ENCODE measurements at regions not wholly inside any gene's neighbourhood (a gene's known extent, or its start where the extent isn't known, plus 50 kb on each side); places are given as distances from the start of the nearest gene placed in this dataset.
A peak's percentile ranks its signal among the peaks of the same experiment; 100 is the strongest.

GRCh38 chr13:40438022-40438680 is 228.3 kb downstream of the FOXO1 start:
- Histone ChIP-seq H3K9ac (ENCODE audit: low read depth, low read length, poor library complexity) (no peak overlapping the region), H3K27ac (replicated peaks; ENCODE audit: low read length) (no peak overlapping the region), H2AK5ac (ENCODE audit: low read depth, low read length) (no peak overlapping the region), H3K4me1 (ENCODE audit: control insufficient read depth in 2 of 2, insufficient read depth in 1 of 2, low read depth in 1 of 2, low read length in 2 of 2) (peaks cover 5 to 22% of the 10 kb centered on the region in 2 donors), H3K4me2 (ENCODE audit: insufficient read depth, low read length, poor library complexity, severe bottlenecking) (no peak overlapping the region), H2BK15ac (ENCODE audit: low read length) (no peak overlapping the region), H3K4ac (ENCODE audit: low read length) (no peak overlapping the region), H3K36me3 (replicated peaks in 1 of 2; ENCODE audit: control insufficient read depth in 2 of 2, insufficient read depth in 2 of 2, low read length in 2 of 2) (no peaks in the 10 kb centered on the region), H3K18ac (ENCODE audit: low read length) (no peak overlapping the region), H3K14ac (ENCODE audit: low read length) (no peak overlapping the region), H3K4me3 (ENCODE audit: low read length in 2 of 2) (no peak overlapping the region), H3K79me1 (ENCODE audit: low read depth, low read length) (no peaks in the 10 kb centered on the region), H3K9me3 (replicated peaks in 1 of 2; ENCODE audit: control insufficient read depth in 2 of 2, insufficient read depth in 1 of 2, low read depth in 1 of 2, low read length in 2 of 2) (peaks cover 0 to 19% of the 10 kb centered on the region in 2 donors), H3K27me3 (ENCODE audit: control insufficient read depth in 3 of 3, insufficient read depth in 3 of 3, low read depth in 1 of 3, low read length in 3 of 3) (no peaks in the 10 kb centered on the region), H4K91ac (ENCODE audit: low read depth, low read length, poor library complexity) (no peak overlapping the region), H2BK5ac (ENCODE audit: low read length) (no peak overlapping the region), H2BK120ac (ENCODE audit: low read depth, low read length) (no peak overlapping the region), H4K8ac (ENCODE audit: low read depth, low read length) (no peak overlapping the region), H2AFZ (ENCODE audit: low read length) (no peak overlapping the region), H2BK12ac (ENCODE audit: low read length) (no peak overlapping the region), H3K23ac (ENCODE audit: low read depth, low read length, poor library complexity) (no peak overlapping the region)
- no CpG with 5 or more reads among the region's 6 CpGs for WGBS, 2 donors (ENCODE audit: extremely low coverage in 2 of 2, insufficient read length in 2 of 2, insufficient replicate concordance in 1 of 2)
- no peak for DNase-seq (ENCODE audit: low spot score)

DNA sequence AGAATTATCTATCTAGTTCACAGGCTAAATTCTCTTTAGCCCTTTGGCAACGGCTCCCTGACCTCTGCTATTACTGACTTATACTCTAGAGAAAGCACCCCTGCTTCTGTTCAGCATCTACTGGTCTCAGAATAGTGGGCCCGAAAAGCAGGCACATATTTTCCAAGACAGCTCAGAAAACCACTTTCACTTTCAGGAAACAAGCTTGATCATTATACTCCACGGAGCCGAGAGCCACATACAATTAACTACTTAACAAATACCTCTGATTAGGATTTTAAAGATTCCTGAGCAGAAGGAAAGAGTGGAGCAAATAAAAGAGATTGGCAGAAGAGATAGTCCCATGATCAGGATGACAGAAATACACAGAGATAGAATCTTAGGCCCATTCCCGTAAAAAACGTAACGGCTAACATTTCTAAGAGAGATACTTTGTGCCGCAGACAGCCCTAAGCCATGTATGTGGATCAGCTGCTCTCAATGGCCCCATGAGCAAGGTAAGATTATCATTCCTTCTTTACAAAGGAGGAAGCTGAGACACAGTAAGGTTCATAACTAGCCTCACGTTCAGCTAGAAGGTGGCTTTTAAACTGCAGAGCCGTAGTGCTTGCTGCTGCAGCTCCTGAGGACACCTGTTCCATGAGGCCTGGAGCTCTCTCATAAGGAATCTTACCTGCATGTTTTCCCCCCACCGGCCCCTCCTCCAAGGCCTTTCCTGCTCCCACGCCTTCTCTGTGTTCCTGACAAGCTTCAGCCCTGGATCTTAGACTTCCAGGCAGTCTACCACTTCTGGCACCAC is 227.2 kb downstream of the FOXO1 start:
- H2BK5ac ChIP-seq (ENCODE audit: low read length), result no peak overlapping the region
- H3K9me3 ChIP-seq (replicated peaks in 1 of 2; ENCODE audit: control insufficient read depth in 2 of 2, insufficient read depth in 1 of 2, low read depth in 1 of 2, low read length in 2 of 2), result peaks cover 0 to 14% of the 10 kb centered on the region in 2 donors
- WGBS, 2 donors (ENCODE audit: extremely low coverage in 2 of 2, insufficient read length in 2 of 2, insufficient replicate concordance in 1 of 2), result no CpG with 5 or more reads among the region's 12 CpGs
- peak overlapping the region; percentile 24 for H2AK5ac ChIP-seq (ENCODE audit: low read depth, low read length)
- H4K91ac ChIP-seq (ENCODE audit: low read depth, low read length, poor library complexity), result no peak overlapping the region
- no peak overlapping the region for H3K27ac ChIP-seq (replicated peaks; ENCODE audit: low read length)
- DNase-seq (ENCODE audit: low spot score), result no peak
- no peak overlapping the region for H3K23ac ChIP-seq (ENCODE audit: low read depth, low read length, poor library complexity)
- no peak overlapping the region for H3K4ac ChIP-seq (ENCODE audit: low read length)
- H2BK12ac ChIP-seq (ENCODE audit: low read length), result no peak overlapping the region
- no peaks in the 10 kb centered on the region for H3K79me1 ChIP-seq (ENCODE audit: low read depth, low read length)
- no peak overlapping the region for H3K18ac ChIP-seq (ENCODE audit: low read length)
- no peaks in the 10 kb centered on the region for H3K27me3 ChIP-seq (ENCODE audit: control insufficient read depth in 3 of 3, insufficient read depth in 3 of 3, low read depth in 1 of 3, low read length in 3 of 3)
- H3K36me3 ChIP-seq (replicated peaks in 1 of 2; ENCODE audit: control insufficient read depth in 2 of 2, insufficient read depth in 2 of 2, low read length in 2 of 2), result no peaks in the 10 kb centered on the region
- H3K9ac ChIP-seq (ENCODE audit: low read depth, low read length, poor library complexity), result no peak overlapping the region
- no peak overlapping the region for H2AFZ ChIP-seq (ENCODE audit: low read length)
- H2BK15ac ChIP-seq (ENCODE audit: low read length), result no peak overlapping the region
- H3K4me2 ChIP-seq (ENCODE audit: insufficient read depth, low read length, poor library complexity, severe bottlenecking), result no peak overlapping the region
- H3K4me3 ChIP-seq (ENCODE audit: low read length in 2 of 2), result no peak overlapping the region
- H3K4me1 ChIP-seq (ENCODE audit: control insufficient read depth in 2 of 2, insufficient read depth in 1 of 2, low read depth in 1 of 2, low read length in 2 of 2), result peaks cover 7 to 26% of the 10 kb centered on the region in 2 donors
- no peak overlapping the region for H2BK120ac ChIP-seq (ENCODE audit: low read depth, low read length)
- no peak overlapping the region for H3K14ac ChIP-seq (ENCODE audit: low read length)
- no peak overlapping the region for H4K8ac ChIP-seq (ENCODE audit: low read depth, low read length)

DNA sequence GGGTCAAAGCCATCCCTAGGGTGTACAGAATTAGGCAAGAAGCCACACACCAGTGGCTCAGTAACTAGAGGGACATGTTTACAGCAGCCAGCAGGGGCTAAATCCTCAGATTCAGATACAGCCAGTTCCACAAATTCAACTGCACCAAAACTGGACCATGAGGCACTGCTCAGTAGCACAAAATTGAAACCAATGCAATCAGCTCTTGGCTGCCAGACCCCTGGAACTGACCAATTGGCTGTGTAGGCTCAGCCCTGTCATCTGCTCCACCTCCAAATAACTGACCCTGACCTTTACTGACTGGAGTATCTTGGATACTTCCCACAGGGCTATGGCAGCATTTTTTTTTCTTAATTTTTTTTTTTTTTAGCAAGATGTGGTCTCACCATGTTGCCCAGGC is 226.5 kb downstream of the FOXO1 start:
- no peaks in the 10 kb centered on the region for H3K79me1 ChIP-seq (ENCODE audit: low read depth, low read length)
- H3K4me2 ChIP-seq (ENCODE audit: insufficient read depth, low read length, poor library complexity, severe bottlenecking), result no peak overlapping the region
- H2AFZ ChIP-seq (ENCODE audit: low read length), result no peak overlapping the region
- H3K36me3 ChIP-seq (replicated peaks in 1 of 2; ENCODE audit: control insufficient read depth in 2 of 2, insufficient read depth in 2 of 2, low read length in 2 of 2), result no peaks in the 10 kb centered on the region
- H3K9ac ChIP-seq (ENCODE audit: low read depth, low read length, poor library complexity), result no peak overlapping the region
- no peak overlapping the region for H3K4me3 ChIP-seq (ENCODE audit: low read length in 2 of 2)
- no peak overlapping the region for H3K23ac ChIP-seq (ENCODE audit: low read depth, low read length, poor library complexity)
- H4K8ac ChIP-seq (ENCODE audit: low read depth, low read length), result no peak overlapping the region
- no peak overlapping the region for H2BK15ac ChIP-seq (ENCODE audit: low read length)
- H3K4ac ChIP-seq (ENCODE audit: low read length), result no peak overlapping the region
- no peaks in the 10 kb centered on the region for H3K27me3 ChIP-seq (ENCODE audit: control insufficient read depth in 3 of 3, insufficient read depth in 3 of 3, low read depth in 1 of 3, low read length in 3 of 3)
- no peak overlapping the region for H2BK120ac ChIP-seq (ENCODE audit: low read depth, low read length)
- H2AK5ac ChIP-seq (ENCODE audit: low read depth, low read length), result peak overlapping the region; percentile 24
- peak overlapping the region; percentile 8 for H2BK12ac ChIP-seq (ENCODE audit: low read length)
- no peak overlapping the region for H2BK5ac ChIP-seq (ENCODE audit: low read length)
- no peak overlapping the region for H3K18ac ChIP-seq (ENCODE audit: low read length)
- no peak overlapping the region for H3K14ac ChIP-seq (ENCODE audit: low read length)
- H4K91ac ChIP-seq (ENCODE audit: low read depth, low read length, poor library complexity), result no peak overlapping the region
- no peak overlapping the region for H3K27ac ChIP-seq (replicated peaks; ENCODE audit: low read length)
- peaks cover 7 to 26% of the 10 kb centered on the region in 2 donors for H3K4me1 ChIP-seq (ENCODE audit: control insufficient read depth in 2 of 2, insufficient read depth in 1 of 2, low read depth in 1 of 2, low read length in 2 of 2)
- DNase-seq (ENCODE audit: low spot score), result no peak
- H3K9me3 ChIP-seq (replicated peaks in 1 of 2; ENCODE audit: control insufficient read depth in 2 of 2, insufficient read depth in 1 of 2, low read depth in 1 of 2, low read length in 2 of 2), result peaks cover 0 to 11% of the 10 kb centered on the region in 2 donors

DNA sequence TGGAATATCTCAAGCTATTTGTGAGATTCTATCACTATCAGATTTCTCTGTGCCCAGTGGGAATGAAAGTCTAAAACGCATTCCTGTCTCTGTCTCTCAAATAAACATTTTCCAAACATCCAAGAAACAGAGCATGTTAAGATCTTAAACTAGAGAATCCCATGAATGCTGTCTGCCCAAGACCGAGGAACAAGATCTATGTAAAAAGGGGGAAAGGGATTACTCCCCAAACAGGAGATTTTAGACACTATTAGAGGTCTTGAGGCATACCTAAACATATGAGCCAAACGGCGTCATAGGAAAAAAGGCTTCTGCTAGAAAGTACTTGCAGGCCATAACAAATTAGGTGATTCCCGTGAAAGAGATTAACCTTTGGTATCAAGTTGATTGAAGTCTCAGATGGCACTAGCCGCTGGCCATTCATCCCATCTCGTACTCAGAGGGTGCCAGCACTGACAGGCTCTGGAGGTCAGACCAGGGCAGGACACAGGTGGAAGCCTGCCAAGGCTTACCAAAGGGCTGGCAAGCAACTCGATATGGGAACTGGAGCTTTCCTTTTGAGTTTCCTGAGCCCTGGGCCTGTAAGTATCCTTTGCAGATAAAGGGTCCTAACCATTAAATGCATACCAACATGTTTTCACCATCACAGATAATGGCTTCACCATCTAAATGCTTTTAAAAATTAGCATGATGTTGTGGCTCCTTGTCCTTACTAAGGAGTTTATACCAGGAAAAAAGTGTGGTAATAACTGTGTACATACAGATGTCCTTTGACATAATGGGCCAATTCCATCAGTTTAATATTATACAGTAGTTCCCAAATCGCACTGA is 225.2 kb downstream of the FOXO1 start:
- DNase-seq (ENCODE audit: low spot score), result no peak
- Histone ChIP-seq H2AFZ (ENCODE audit: low read length) (no peak overlapping the region), H3K79me1 (ENCODE audit: low read depth, low read length) (no peaks in the 10 kb centered on the region), H3K4ac (ENCODE audit: low read length) (no peak overlapping the region), H3K27me3 (ENCODE audit: control insufficient read depth in 3 of 3, insufficient read depth in 3 of 3, low read depth in 1 of 3, low read length in 3 of 3) (no peaks in the 10 kb centered on the region), H2BK15ac (ENCODE audit: low read length) (no peak overlapping the region), H3K27ac (replicated peaks; ENCODE audit: low read length) (no peak overlapping the region), H4K91ac (ENCODE audit: low read depth, low read length, poor library complexity) (no peak overlapping the region), H2BK120ac (ENCODE audit: low read depth, low read length) (no peak overlapping the region), H3K4me2 (ENCODE audit: insufficient read depth, low read length, poor library complexity, severe bottlenecking) (no peak overlapping the region), H2BK12ac (ENCODE audit: low read length) (no peak overlapping the region), H3K4me3 (ENCODE audit: low read length in 2 of 2) (no peak overlapping the region), H3K18ac (ENCODE audit: low read length) (peak overlapping the region; percentile 40), H3K36me3 (replicated peaks in 1 of 2; ENCODE audit: control insufficient read depth in 2 of 2, insufficient read depth in 2 of 2, low read length in 2 of 2) (no peaks in the 10 kb centered on the region), H3K9ac (ENCODE audit: low read depth, low read length, poor library complexity) (no peak overlapping the region), H4K8ac (ENCODE audit: low read depth, low read length) (no peak overlapping the region), H3K23ac (ENCODE audit: low read depth, low read length, poor library complexity) (no peak overlapping the region), H3K9me3 (replicated peaks in 1 of 2; ENCODE audit: control insufficient read depth in 2 of 2, insufficient read depth in 1 of 2, low read depth in 1 of 2, low read length in 2 of 2) (peaks cover 0 to 12% of the 10 kb centered on the region in 2 donors), H3K14ac (ENCODE audit: low read length) (no peak overlapping the region), H2AK5ac (ENCODE audit: low read depth, low read length) (no peak overlapping the region), H3K4me1 (ENCODE audit: control insufficient read depth in 2 of 2, insufficient read depth in 1 of 2, low read depth in 1 of 2, low read length in 2 of 2) (peaks cover 10 to 31% of the 10 kb centered on the region in 2 donors), H2BK5ac (ENCODE audit: low read length) (no peak overlapping the region)
- WGBS, 2 donors (ENCODE audit: extremely low coverage in 2 of 2, insufficient read length in 2 of 2, insufficient replicate concordance in 1 of 2), result no CpG with 5 or more reads among the region's 9 CpGs

Data from neuronal stem cell (in vitro differentiated cells).